ELR (cell line): ENCODE measurements at regions not wholly inside any gene's neighbourhood (a gene's known extent, or its start where the extent isn't known, plus 50 kb on each side); places are given as distances from the start of the nearest gene placed in this dataset.

ENCODE experiments used
- DNase-seq: peaks from one replicate; pipeline ENCODE4 v3.0.0-alpha.2; 2015; ENCODE audit warnings: low read depth

GRCh38 chr9:86443992-86444391, 89.8 kb upstream of the TUT7 start:
- DNase-seq: no peak

- peak; percentile 68 for DNase-seq
These were observed 80.0 kb upstream of the TUT7 start for GRCh38 chr9:86434039-86434726.

GRCh38 chr9:86424251-86424891, 70.2 kb upstream of the TUT7 start:
- no peak for DNase-seq

GRCh38 chr9:86413971-86414880, 60.0 kb upstream of the TUT7 start:
- peak; percentile 52 for DNase-seq

- DNase-seq: no peak
These were observed 56.1 kb upstream of the TUT7 start for GRCh38 chr9:86410281-86410680.

- peak; percentile 54 for DNase-seq
These were observed 53.9 kb upstream of the TUT7 start for GRCh38 chr9:86408121-86408520.

GRCh38 chr9:86407022-86407421, 52.8 kb upstream of the TUT7 start:
- DNase-seq: peak; percentile 81

- DNase-seq: peak; percentile 69
These were observed 52.2 kb upstream of the TUT7 start for GRCh38 chr9:86406366-86406765.

- peak; percentile 91 for DNase-seq
These were observed 51.7 kb upstream of the TUT7 start for GRCh38 chr9:86405926-86406325.

- DNase-seq: no peak
These were observed 50.9 kb upstream of the TUT7 start for GRCh38 chr9:86405086-86405491.
